HG03521 (cell line): ENCODE measurements at regions not wholly inside any gene's neighbourhood (a gene's known extent, or its start where the extent isn't known, plus 50 kb on each side); places are given as distances from the start of the nearest gene placed in this dataset.
"Not testable (repeated sequence)": the region's sequence is repeated elsewhere in the genome, so short reads cannot be mapped to it uniquely, and the experiment has no call there.

Experiments used
- ATAC-seq: cut with Tn5 transposase; IDR thresholded peaks from one replicate; pipeline ENCODE4 v1.9.1; 2021; ENCODE audit warnings: mild to moderate bottlenecking, moderate library complexity; ENCODE audit not compliant: unreplicated experiment

GRCh38 chr17:65320820-65321219 is 183.7 kb downstream of the RGS9 start:
- no peak for ATAC-seq

- no peak for ATAC-seq
Measured at GRCh38 chr17:65314212-65314611, 177.0 kb downstream of the RGS9 start.

GRCh38 chr17:65312718-65313377 is 175.7 kb downstream of the RGS9 start:
- no peak for ATAC-seq

GRCh38 chr17:65311261-65311660 is 174.1 kb downstream of the RGS9 start:
- ATAC-seq: no peak

GRCh38 chr17:65307961-65308316 is 170.8 kb downstream of the RGS9 start:
- no peak for ATAC-seq

GRCh38 chr17:65307081-65307960 is 170.2 kb downstream of the RGS9 start:
- no peak for ATAC-seq

- ATAC-seq: no peak
Measured at GRCh38 chr17:65305778-65306177, 168.6 kb downstream of the RGS9 start.

- no peak for ATAC-seq
Measured at GRCh38 chr17:65305116-65305515, 167.9 kb downstream of the RGS9 start.

- not testable (repeated sequence) for ATAC-seq
Measured at GRCh38 chr17:65301882-65302281, 164.7 kb downstream of the RGS9 start.

- ATAC-seq: no peak
Measured at GRCh38 chr17:65301184-65301583, 164.0 kb downstream of the RGS9 start.

GRCh38 chr17:65297916-65298315 is 160.7 kb downstream of the RGS9 start:
- no peak for ATAC-seq

- no peak for ATAC-seq
Measured at GRCh38 chr17:65297384-65297783, 160.2 kb downstream of the RGS9 start.

GRCh38 chr17:65294181-65294719 is 157.1 kb downstream of the RGS9 start:
- peak; percentile 64 for ATAC-seq

GRCh38 chr17:65293584-65294180 is 156.5 kb downstream of the RGS9 start:
- ATAC-seq: no peak

- ATAC-seq: no peak
Measured at GRCh38 chr17:65292430-65292829, 155.3 kb downstream of the RGS9 start.

- ATAC-seq: not testable (repeated sequence)
Measured at GRCh38 chr17:65291301-65291700, 154.1 kb downstream of the RGS9 start.

GRCh38 chr17:65290616-65291015 is 153.4 kb downstream of the RGS9 start:
- ATAC-seq: no peak

- ATAC-seq: no peak
Measured at GRCh38 chr17:65290056-65290455, 152.9 kb downstream of the RGS9 start.

GRCh38 chr17:65287040-65287439 is 149.9 kb downstream of the RGS9 start:
- no peak for ATAC-seq

GRCh38 chr17:65283704-65284103 is 146.5 kb downstream of the RGS9 start:
- ATAC-seq: no peak

GRCh38 chr17:65279456-65279855 is 142.3 kb downstream of the RGS9 start:
- ATAC-seq: no peak

GRCh38 chr17:65278820-65279184 is 141.6 kb downstream of the RGS9 start:
- no peak for ATAC-seq
